RWPE1 (cell line): ENCODE measurements at regions not wholly inside any gene's neighbourhood (a gene's known extent, or its start where the extent isn't known, plus 50 kb on each side); places are given as distances from the start of the nearest gene placed in this dataset.

Source experiments
- CTCF ChIA-PET: fragments of 350-600 bp; sonication (Branson Sonifier 250); formaldehyde crosslinking; extraction: SDS; loops from one replicate; lab custom pipeline; 2021; lab: Yijun Ruan, JAX
- POLR2A ChIA-PET: fragments of 400-600 bp; formaldehyde crosslinking; extraction: SDS; loops from one replicate; lab custom pipeline; 2020; ENCODE audit warnings: antibody characterized with exemption; ENCODE audit not compliant: low non-redundant PET; lab: Yijun Ruan, JAX
- DNase-seq: peaks from one replicate; pipeline ENCODE4 v3.0.0; 2012; ENCODE audit warnings: low spot score
- H3K27ac ChIP-seq: fragments of 450-650 bp; 2 replicates; pipeline ENCODE4 v1.5.1; 2017
- CTCF ChIP-seq: fragments of 450-650 bp; conservative IDR thresholded peaks from 2 replicates; pipeline ENCODE4 v1.5.1; 2017; ENCODE audit warnings: low read depth, mild to moderate bottlenecking

- no peak for TF ChIP-seq CTCF
- ChIA-PET POLR2A (no interaction called here), CTCF (no interaction called here)
- no peak for DNase-seq
- no peak overlapping the region for H3K27ac ChIP-seq
Measured at GRCh38 chr11:134537941-134538340, 125.9 kb upstream of the B3GAT1 start.

- ChIA-PET POLR2A (no interaction called here), CTCF (no interaction called here)
- no peak overlapping the region for H3K27ac ChIP-seq
- no peak for DNase-seq
- no peak for TF ChIP-seq CTCF
Measured at GRCh38 chr11:134537296-134537695, 125.3 kb upstream of the B3GAT1 start.

- no peak for DNase-seq
- CTCF ChIA-PET = interaction anchor here (0.5 kb wide), 1 partner anchor 99 kb away, joined by 4 read pairs; no protein-coding TSS in a partner anchor
- no peak overlapping the region for H3K27ac ChIP-seq
- POLR2A ChIA-PET = no interaction called here
- no peak for TF ChIP-seq CTCF
Measured at GRCh38 chr11:134536677-134537076, 124.6 kb upstream of the B3GAT1 start.

GRCh38 chr11:134536219-134536618 is 124.2 kb upstream of the B3GAT1 start:
- no peak for DNase-seq
- no peak overlapping the region for H3K27ac ChIP-seq
- ChIA-PET CTCF (interaction anchor here (0.5 kb wide), 1 partner anchor 99 kb away, joined by 4 read pairs; no protein-coding TSS in a partner anchor), POLR2A (no interaction called here)
- no peak for TF ChIP-seq CTCF

- no peak overlapping the region for H3K27ac ChIP-seq
- ChIA-PET POLR2A (no interaction called here), CTCF (no interaction called here)
- DNase-seq = no peak
- TF ChIP-seq CTCF = no peak
Measured at GRCh38 chr11:134535029-134536025, 123.3 kb upstream of the B3GAT1 start.

GRCh38 chr11:134533511-134533910 is 121.5 kb upstream of the B3GAT1 start:
- no peak for TF ChIP-seq CTCF
- H3K27ac ChIP-seq = no peak overlapping the region
- CTCF ChIA-PET = no interaction called here
- POLR2A ChIA-PET = no interaction called here
- no peak for DNase-seq
